GM19452 (cell line): ENCODE measurements at regions not wholly inside any gene's neighbourhood (a gene's known extent, or its start where the extent isn't known, plus 50 kb on each side); places are given as distances from the start of the nearest gene placed in this dataset.
"Not testable (repeated sequence)": the region's sequence is repeated elsewhere in the genome, so short reads cannot be mapped to it uniquely, and the experiment has no call there.

Experiments used
- ATAC-seq: cut with Tn5 transposase; IDR thresholded peaks from one replicate; pipeline ENCODE4 v1.9.1; 2021; ENCODE audit not compliant: unreplicated experiment

DNA sequence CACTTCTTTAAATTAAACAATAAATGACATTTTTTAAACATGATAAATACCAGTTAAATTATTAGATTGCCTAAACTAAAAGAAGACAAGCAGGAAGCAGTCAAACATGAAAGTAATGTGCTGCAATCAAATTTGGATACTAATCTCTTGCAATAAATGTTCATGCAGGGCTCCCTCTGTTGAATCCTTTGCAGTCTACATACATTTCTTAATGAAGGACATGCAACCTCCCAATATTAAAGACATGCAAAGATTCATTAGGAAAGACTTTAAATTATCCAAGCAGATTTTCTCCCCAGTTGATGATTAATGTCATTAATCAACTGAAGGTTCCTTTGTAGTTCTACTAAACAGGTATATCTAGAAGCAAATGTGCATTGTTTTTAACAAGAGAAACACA is 245.4 kb downstream of the ZIC4 start:
- ATAC-seq, result no peak

GRCh38 chr3:147159141-147159540 is 247.2 kb downstream of the ZIC4 start:
- no peak for ATAC-seq

DNA sequence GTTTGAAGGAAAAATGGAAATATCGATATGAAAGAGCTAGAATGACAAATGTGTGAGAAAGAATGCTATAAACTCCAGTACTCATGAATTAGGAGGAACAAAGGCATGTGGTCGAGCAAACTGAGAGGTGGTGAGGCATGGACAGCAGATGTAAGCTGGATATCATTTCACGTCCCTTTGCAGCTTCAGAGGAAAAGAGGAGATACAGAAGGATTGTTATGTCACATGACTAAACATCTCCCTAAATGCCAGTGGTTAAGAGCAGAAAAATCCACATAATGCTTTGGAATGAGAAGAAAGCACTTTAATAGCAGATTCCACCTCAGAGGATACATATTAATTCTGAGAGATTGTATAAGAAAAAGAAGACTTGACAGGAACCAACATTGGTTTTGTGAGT is 248.7 kb downstream of the ZIC4 start:
- ATAC-seq, result no peak

- ATAC-seq, result not testable (repeated sequence)
Measured at GRCh38 chr3:147154988-147155387, 251.4 kb downstream of the ZIC4 start.

GRCh38 chr3:147153830-147154539 is 252.4 kb downstream of the ZIC4 start:
- no peak for ATAC-seq

GRCh38 chr3:147152476-147152875 is 253.9 kb downstream of the ZIC4 start:
- no peak for ATAC-seq

- ATAC-seq, result no peak
Measured at GRCh38 chr3:147141516-147142288, 264.6 kb downstream of the ZIC4 start.

DNA sequence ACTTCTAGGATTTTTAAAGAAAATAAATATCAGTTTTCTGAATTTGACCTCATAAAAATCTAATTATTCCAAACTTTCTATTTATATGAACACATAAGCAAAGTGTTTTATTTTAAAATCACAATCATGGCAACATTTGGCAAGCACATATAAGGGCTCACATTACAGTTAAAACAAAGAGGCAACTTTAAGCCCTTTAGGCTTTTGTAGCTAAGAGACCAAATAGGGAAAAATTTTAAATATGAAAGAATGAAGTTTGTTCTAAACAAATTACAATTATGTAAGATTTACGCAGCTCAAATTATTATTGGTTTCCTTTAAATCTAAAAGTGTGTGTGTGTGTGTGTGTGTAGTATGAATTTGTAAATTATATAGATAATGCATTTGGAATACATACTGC is 267.0 kb downstream of the ZIC4 start:
- no peak for ATAC-seq

GRCh38 chr3:147132168-147132567 is 274.2 kb downstream of the ZIC4 start:
- ATAC-seq, result no peak

DNA sequence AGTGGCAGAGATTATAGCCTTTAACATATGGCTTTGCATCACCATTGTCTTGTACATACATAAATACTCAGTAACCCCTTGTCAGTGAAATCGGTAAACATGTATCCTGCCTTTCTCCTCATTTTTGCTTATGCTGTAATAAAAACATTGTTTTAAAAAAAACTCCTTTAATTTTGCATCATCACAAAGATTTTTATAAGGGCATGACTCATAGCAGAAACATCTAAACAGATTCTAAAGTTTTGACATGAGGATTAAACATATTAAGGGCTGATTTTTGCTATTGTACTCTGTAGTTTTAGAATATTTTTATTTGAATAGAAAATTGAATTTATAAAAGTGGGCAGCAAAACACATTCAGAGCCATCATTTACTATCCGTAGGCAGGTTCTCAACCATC is 275.9 kb downstream of the ZIC4 start:
- no peak for ATAC-seq

GRCh38 chr3:147129665-147130064 is 276.7 kb downstream of the ZIC4 start:
- no peak for ATAC-seq

GRCh38 chr3:147122350-147122749 is 284.0 kb downstream of the ZIC4 start:
- ATAC-seq, result no peak

DNA sequence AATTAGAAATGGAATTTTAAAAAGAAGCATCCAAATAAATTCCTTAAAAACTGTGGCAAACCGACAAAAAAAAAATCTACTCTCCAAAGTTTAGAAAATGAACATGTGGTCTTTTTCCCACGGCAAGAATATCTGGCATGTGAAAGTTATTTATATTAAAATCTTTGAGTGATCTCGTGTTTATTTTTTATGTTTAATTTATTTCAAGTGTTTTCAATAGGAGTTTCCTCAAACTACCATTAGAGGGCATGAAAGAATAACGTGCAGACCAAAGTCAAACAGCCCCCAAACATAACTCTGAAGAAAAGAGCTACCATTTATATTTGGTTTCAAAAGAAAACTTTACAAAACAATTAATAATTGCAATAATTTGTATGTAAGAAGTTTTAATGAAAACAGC is 286.4 kb downstream of the ZIC4 start:
- no peak for ATAC-seq

DNA sequence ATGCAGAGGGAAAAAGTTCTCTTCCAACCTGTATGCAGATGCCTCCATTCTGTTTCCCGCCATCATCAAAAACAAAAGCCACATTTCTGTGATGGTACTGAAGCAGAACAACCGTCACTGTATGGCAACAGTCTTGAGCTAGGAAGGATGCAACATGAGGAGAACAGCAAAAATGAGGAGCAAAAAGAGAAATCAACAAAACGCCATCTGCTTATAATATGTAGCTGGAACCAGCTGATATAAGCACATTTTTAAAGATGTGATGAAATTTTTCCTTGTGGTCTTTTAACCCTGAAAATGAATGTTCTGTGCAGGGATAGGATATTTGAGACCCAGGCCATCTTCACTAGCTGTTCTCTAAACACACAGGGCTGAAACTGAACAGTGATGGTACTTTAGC is 287.0 kb downstream of the ZIC4 start:
- no peak for ATAC-seq

DNA sequence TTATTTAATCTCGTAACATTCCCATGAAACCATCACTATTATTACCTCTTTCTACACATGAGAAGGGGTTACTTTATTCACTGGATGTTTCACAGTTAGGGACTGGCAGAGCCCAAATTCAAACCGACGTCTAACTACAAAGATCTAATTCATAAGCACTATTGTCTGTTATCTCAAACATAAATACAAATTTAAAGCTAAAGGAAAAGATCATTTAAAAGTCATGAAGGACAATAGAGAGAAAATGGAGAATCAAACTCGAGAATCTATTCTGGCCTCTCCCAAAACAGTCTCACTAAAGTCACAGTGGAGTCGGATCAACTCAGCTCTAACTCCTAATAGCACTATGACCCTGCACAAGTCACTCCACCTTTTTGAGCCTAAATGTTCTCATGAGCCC is 287.7 kb downstream of the ZIC4 start:
- ATAC-seq, result no peak

- ATAC-seq, result no peak
Measured at GRCh38 chr3:147117631-147118030, 288.7 kb downstream of the ZIC4 start.

DNA sequence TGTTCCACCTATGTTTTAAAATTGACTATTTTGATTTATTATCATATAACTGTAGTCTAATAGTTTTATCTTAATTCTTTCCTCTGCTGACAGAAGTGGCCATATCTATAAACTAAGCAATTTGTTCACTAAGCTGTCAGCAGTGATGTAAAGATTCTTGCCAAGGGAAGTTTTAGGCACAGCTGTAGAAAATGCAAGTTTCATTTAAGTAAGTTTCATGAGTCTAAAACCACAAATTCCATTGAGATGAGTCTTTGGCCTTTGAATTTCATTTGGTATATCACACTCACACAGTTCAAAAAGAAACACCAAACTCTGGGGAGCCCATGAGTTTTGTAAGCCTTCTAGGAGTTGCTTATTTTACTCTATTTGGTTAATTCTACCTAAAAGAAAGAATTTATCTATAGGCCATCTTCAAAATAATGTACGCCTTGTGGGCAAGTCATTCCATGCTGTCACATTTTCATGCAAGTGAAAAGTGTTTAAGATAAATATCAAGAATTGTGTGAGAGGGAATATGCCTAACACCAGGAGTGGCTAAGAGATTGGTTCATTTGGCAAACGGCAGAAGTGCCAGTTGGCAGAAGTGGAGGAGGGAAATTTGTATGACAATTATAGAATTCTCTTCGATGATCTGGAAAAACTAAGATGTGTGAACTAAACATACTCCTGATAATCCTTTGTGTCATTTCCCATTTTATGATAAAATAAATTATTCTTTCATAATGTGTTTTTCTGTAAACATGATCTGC is 292.9 kb downstream of the ZIC4 start:
- ATAC-seq, result no peak

- ATAC-seq, result no peak
Measured at GRCh38 chr3:147099076-147099475, 307.3 kb downstream of the ZIC4 start.

DNA sequence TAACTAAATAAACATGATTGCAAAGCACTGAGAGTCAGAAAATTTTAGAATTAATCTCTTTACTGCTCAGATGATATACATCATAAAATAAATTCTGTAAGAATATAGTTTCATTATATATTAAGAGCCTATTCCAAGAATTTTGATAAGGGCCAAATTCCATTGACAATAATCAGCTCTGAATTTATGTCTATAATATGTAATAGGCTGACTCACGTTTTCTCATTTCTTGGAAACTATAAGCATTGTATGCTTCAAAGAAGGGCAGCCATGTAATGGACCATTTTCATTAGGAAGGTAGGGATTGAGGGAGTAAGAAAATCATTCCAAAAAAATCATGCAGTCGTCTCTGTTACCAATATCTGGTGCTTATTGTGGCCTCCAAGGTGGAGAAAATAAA is 315.9 kb downstream of the ZIC4 start:
- ATAC-seq, result no peak

GRCh38 chr3:147089286-147089685 is 317.1 kb downstream of the ZIC4 start:
- no peak for ATAC-seq

DNA sequence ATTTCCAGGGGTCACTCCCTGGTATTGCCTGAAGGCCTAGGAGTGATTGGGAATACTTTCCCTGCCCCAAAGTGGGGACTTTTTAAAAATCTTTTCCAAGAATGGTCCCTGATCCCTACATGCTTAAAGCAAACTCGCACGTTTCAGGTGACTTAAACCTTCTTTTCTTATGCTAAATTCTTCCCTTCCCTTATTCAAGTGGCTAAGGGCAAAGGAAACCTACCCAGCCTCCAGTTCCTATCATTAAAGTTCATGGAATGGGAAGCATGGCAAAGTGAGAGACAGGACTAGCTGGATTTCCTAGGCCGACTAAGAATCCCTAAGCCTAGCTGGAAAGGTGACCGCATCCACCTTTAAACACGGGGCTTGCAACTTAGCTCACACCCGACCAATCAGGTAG is 346.8 kb downstream of the ZIC4 start:
- not testable (repeated sequence) for ATAC-seq

DNA sequence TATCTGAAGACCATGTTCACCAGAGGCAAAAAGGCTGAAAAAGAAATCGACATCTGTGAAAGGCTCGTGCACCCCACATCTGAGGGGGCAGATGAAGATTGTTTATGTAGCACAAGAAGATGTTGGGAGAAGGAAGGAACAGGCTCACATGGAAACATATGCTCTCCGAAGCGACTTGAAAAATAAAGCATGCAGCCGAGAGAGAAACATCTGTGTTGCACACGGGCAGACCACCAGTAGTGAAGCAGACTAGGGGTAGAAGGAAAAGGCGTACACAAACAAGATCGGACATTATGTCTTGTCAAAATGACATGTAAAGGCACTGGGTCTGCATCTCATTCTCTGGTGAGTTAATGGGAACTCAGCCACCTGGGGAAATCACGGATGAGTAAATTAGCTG is 356.5 kb downstream of the ZIC4 start:
- ATAC-seq, result no peak
